ENCODE measurements at regions not wholly inside any gene's neighbourhood (a gene's known extent, or its start where the extent isn't known, plus 50 kb on each side); places are given as distances from the start of the nearest gene placed in this dataset.
"Not testable (repeated sequence)": the region's sequence is repeated elsewhere in the genome, so short reads cannot be mapped to it uniquely, and the experiment has no call there.

DNA sequence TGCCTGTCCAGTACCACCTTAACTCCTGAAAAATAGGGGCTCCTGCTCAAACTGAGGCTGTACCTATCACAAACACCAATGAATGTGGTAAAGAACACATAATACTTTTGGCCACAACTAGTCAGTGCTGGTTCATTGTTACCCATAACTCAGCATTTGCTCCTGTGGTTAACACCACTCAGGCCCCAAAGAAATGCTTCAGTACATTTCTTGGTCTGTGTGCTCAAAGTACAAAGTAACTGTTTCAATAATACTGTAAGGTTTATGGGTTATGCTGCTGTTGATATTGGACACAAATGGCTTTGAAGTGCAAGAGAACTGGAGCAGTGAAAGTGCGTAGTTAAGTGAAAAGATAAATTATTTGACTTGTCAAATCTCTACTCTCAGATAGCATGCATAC, 95.0 kb upstream of the TACR1 start:
- no peak for DNase-seq
- Histone ChIP-seq H3K9me3 (no peaks in the 10 kb centered on the region), H3K4me1 (no peaks in the 10 kb centered on the region), H3K27ac (no peak overlapping the region), H3K27me3 (no peaks in the 10 kb centered on the region), H3K4me3 (no peak overlapping the region), H3K36me3 (no peaks in the 10 kb centered on the region)
- intact Hi-C loops (cut with DNase I; ENCODE audit: low total_unique reads): no loop called here
- TF ChIP-seq, protein P1, sequence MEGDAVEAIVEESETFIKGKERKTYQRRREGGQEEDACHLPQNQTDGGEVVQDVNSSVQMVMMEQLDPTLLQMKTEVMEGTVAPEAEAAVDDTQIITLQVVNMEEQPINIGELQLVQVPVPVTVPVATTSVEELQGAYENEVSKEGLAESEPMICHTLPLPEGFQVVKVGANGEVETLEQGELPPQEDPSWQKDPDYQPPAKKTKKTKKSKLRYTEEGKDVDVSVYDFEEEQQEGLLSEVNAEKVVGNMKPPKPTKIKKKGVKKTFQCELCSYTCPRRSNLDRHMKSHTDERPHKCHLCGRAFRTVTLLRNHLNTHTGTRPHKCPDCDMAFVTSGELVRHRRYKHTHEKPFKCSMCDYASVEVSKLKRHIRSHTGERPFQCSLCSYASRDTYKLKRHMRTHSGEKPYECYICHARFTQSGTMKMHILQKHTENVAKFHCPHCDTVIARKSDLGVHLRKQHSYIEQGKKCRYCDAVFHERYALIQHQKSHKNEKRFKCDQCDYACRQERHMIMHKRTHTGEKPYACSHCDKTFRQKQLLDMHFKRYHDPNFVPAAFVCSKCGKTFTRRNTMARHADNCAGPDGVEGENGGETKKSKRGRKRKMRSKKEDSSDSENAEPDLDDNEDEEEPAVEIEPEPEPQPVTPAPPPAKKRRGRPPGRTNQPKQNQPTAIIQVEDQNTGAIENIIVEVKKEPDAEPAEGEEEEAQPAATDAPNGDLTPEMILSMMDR (IDR thresholded peaks at IDR 0.05): no peak

DNA sequence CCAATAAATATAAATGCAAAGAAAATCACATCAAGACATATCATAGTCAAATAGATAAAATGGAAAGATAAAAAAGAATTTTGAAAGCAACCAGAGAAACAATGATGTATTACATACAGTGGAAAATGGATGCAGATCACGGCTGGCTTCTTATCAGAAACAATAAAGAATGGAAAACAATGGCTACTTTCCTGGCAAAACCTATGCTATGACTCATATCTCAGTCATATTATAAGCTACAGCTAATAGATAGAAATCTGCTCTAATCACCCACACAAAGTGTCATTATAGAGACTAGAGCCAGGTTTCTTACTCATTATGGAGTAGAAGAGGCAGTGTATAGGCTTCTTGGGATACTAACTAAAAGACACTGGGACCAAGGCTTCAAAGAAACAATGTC, 93.5 kb upstream of the TACR1 start:
- H3K36me3 ChIP-seq: no peaks in the 10 kb centered on the region
- intact Hi-C loops (cut with DNase I; ENCODE audit: low total_unique reads): no loop called here
- no peak for DNase-seq
- H3K9me3 ChIP-seq: no peaks in the 10 kb centered on the region
- no peaks in the 10 kb centered on the region for H3K27me3 ChIP-seq
- TF ChIP-seq, protein P1 (IDR thresholded peaks at IDR 0.05): no peak
- no peak overlapping the region for H3K27ac ChIP-seq
- H3K4me3 ChIP-seq: no peak overlapping the region
- H3K4me1 ChIP-seq: no peaks in the 10 kb centered on the region

DNA sequence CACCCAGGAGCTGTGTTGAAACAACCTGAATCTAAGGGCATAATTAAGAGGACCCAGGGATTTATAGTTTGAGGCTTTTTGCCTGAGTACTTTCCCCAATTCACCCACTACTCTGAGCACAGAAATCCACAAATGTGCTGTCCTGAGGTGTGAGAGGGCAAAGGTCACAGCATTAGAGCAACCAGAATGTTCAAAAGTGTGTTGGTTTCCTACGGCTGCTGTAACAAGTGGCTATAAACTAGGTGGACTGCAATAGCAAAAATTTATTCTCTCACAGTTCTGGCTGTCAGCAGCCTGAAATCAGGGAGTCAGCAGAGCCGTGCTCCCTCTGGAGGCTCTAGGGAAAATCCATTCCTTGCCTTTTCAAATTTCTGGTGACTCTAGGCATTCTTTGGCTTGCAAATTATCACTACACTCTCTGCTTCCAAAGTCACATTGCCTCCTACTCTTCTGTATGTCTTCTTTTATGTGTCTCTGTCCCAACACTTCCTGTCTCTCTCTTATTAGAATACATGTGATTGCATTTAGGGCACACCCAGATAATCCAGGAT, 91.4 kb upstream of the TACR1 start:
- Histone ChIP-seq H3K36me3 (no peaks in the 10 kb centered on the region), H3K27me3 (no peaks in the 10 kb centered on the region), H3K27ac (no peak overlapping the region), H3K4me3 (no peak overlapping the region), H3K9me3 (no peaks in the 10 kb centered on the region), H3K4me1 (no peaks in the 10 kb centered on the region)
- intact Hi-C loops (cut with DNase I; ENCODE audit: low total_unique reads): no loop called here
- no peak for DNase-seq
- TF ChIP-seq, protein P1 (IDR thresholded peaks at IDR 0.05): no peak

DNA sequence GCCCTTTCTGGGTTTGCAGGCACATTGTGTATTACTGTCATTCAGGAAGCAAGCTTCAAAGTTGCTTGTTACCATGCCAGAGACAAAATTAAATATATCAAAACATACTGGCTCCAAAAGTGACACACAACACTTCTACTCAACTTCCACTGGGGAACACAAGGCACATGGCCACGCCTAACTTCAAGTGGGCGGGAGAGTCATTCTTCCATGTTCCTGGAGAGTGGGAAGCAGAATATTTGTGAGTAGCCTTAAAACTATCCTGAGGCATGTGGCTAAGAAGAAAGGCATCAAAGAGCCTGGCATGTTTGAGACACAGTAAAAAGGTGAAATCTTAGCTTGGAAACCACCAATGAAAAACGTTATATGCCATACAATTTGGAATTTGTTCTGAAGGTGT, 90.5 kb upstream of the TACR1 start:
- TF ChIP-seq, protein P1 (IDR thresholded peaks at IDR 0.05): no peak
- Histone ChIP-seq H3K27me3 (no peaks in the 10 kb centered on the region), H3K4me3 (no peak overlapping the region), H3K36me3 (no peaks in the 10 kb centered on the region), H3K27ac (no peak overlapping the region), H3K9me3 (no peaks in the 10 kb centered on the region), H3K4me1 (no peaks in the 10 kb centered on the region)
- intact Hi-C loops (cut with DNase I; ENCODE audit: low total_unique reads): no loop called here
- no peak for DNase-seq

DNA sequence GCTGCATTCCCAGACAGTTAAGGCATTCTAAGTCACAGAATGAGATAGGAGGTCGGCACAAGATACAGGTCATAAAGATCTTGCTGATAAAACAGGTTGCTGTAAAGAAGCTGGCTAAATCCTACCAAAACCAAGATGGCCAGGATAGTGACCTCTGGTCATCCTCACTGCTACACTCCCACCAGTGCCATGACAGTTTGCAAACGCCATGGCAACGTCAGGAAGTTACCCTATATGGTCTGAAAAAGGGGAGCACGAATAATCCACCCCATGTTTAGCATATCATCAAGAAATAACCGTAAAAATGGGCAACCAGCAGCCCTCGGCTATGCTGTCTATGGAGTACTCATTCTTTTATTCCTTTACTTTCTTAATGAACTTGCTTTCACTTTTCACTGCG, 89.9 kb upstream of the TACR1 start:
- H3K27ac ChIP-seq; H3K4me1 ChIP-seq; intact Hi-C loops (cut with DNase I; ENCODE audit: low total_unique reads); H3K9me3 ChIP-seq; H3K27me3 ChIP-seq; H3K4me3 ChIP-seq; H3K36me3 ChIP-seq; DNase-seq: not testable (repeated sequence)

DNA sequence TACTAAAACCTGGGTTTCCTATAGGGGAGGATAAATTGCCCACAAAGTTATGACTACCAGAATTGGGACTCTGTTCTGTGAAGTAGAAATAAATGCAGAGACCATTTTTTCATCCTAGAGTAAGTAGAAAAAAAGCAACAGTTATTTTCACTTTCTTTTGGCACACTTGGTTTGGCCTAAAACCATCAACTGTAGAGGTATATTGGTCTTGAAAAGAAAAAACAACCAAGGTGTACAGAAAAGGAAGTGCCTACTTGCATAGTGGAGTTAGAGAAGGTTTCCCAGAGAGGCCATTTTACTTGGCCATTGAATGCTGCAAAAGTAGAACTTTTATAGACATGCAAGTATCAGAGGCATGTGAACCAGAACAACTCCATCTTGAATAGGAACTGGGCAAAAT, 89.4 kb upstream of the TACR1 start:
- Histone ChIP-seq H3K27ac (no peak overlapping the region), H3K4me3 (no peak overlapping the region)
- intact Hi-C loops (cut with DNase I; ENCODE audit: low total_unique reads): no loop called here

More for the DNA sequence above, 89.4 kb upstream of the TACR1 start:
- TF ChIP-seq, protein P1 (IDR thresholded peaks at IDR 0.05): no peak
- no peaks in the 10 kb centered on the region for H3K27me3 ChIP-seq
- H3K4me1 ChIP-seq: no peaks in the 10 kb centered on the region
- DNase-seq: no peak
- no peaks in the 10 kb centered on the region for H3K9me3 ChIP-seq
- no peaks in the 10 kb centered on the region for H3K36me3 ChIP-seq

All from tibial artery (tissue), 4 donors.